Bronchial epithelial cell (primary cell): ENCODE measurements at regions not wholly inside any gene's neighbourhood (a gene's known extent, or its start where the extent isn't known, plus 50 kb on each side); places are given as distances from the start of the nearest gene placed in this dataset.

Experiments
- DNase-seq: peaks from one replicate; pipeline ENCODE4 v3.0.0-alpha.2; 2010; ENCODE audit warnings: low read depth
- FAIRE-seq: peaks from 2 replicates; lab custom pipeline; 2011; peaks lifted over from hg19 to GRCh38; lab: Jason Lieb, UNC
- H3K27me3 ChIP-seq: 2 replicates; pipeline ENCODE4 v1.5.1; 2011; ENCODE audit warnings: low read length; ENCODE audit not compliant: control insufficient read depth, insufficient read depth
- H3K36me3 ChIP-seq: 2 replicates; pipeline ENCODE4 v1.5.1; 2011; ENCODE audit warnings: low read length; ENCODE audit not compliant: control insufficient read depth, insufficient read depth
- H3K4me3 ChIP-seq: 2 replicates; pipeline ENCODE4 v1.5.1; 2011; ENCODE audit warnings: mild to moderate bottlenecking, low read depth, low read length, control low read depth
- TF ChIP-seq, protein P1 (sequence below): IDR thresholded peaks from 2 replicates; pipeline ENCODE4 v1.5.1; 2011; ENCODE audit warnings: mild to moderate bottlenecking, moderate library complexity, low read length, control low read depth, inconsistent platforms; ENCODE audit not compliant: insufficient read depth, severe bottlenecking

DNA sequence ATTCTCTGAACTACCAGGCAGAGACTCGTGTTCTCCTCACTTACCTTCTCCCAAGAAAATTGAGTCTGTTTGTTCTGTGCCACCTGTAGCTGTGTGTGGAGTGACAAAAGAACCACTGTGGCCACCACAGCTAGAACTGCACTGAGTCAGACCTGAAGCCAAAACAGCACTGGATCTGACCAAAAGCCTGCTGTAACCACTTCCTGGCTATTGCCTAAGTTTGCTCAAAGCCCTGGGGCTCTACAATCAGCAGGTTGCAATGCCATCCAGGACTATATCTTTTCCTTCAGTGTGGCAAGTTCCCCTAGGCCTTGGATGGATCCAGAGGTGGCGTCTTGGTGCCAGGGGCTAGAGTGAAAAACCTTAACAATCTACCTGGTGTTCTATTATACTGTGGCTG, 449.1 kb downstream of the FAM133A start:
- H3K36me3 ChIP-seq, result no peaks in the 10 kb centered on the region
- FAIRE-seq (no peak), DNase-seq (peak; percentile 18)

DNA sequence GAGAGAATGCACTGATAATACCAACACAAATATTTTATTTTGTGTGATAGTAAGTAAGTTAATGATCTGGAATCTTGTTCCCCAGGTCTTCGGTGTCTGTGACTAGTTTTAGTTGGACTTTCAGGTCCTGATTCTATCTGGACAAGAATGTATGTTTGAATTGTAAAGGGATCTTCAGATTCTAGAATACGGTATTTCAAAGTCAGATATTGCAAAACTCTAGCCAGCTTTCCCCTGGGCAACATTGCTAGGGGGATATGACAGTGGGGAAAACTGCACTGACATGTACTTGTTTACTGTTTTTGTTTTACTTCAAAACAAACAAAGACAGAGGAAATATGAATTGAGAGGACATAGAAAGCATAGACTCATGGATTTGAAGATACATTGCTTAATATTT, 489.0 kb downstream of the FAM133A start:
- TF ChIP-seq, protein P1, sequence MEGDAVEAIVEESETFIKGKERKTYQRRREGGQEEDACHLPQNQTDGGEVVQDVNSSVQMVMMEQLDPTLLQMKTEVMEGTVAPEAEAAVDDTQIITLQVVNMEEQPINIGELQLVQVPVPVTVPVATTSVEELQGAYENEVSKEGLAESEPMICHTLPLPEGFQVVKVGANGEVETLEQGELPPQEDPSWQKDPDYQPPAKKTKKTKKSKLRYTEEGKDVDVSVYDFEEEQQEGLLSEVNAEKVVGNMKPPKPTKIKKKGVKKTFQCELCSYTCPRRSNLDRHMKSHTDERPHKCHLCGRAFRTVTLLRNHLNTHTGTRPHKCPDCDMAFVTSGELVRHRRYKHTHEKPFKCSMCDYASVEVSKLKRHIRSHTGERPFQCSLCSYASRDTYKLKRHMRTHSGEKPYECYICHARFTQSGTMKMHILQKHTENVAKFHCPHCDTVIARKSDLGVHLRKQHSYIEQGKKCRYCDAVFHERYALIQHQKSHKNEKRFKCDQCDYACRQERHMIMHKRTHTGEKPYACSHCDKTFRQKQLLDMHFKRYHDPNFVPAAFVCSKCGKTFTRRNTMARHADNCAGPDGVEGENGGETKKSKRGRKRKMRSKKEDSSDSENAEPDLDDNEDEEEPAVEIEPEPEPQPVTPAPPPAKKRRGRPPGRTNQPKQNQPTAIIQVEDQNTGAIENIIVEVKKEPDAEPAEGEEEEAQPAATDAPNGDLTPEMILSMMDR, result no peak
- no peak for FAIRE-seq
- Histone ChIP-seq H3K27me3 (no peaks in the 10 kb centered on the region), H3K36me3 (no peaks in the 10 kb centered on the region), H3K4me3 (no peak overlapping the region)
- no peak for DNase-seq

More for the DNA sequence above, 449.1 kb downstream of the FAM133A start:
- no peaks in the 10 kb centered on the region for H3K27me3 ChIP-seq
- TF ChIP-seq, protein P1, result no peak
- H3K4me3 ChIP-seq, result no peak overlapping the region

DNA sequence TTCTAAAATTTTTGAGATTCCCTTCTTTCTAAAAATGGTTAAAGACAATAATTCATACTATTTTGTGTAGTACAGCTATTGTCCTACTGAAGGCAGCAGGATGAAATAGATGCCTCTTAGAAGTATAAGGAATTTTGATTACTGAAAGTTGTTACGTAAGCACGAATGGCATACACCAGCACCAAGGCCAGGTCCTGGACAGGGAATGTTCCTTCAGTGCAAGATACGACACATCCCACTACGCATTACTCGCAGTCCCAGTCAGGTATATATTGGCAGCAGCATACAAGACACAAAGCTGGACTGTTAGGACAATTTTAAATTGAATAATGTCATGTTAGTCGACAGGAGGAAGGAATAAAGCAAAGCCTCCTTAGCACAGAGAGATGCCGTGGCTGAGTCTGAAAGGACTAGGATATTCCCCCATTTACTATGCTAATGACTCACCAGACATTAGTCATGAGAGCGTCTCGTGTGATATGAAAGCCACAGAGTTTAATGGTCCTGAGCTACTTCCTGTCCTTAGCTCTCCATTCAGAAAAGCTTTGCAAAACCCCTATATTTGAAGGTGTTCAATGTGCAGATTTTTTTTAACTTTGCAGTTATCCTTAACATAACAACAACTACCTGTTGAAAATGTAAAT, 504.3 kb downstream of the FAM133A start:
- Histone ChIP-seq H3K4me3 (no peak overlapping the region), H3K27me3 (no peaks in the 10 kb centered on the region), H3K36me3 (no peaks in the 10 kb centered on the region)
- FAIRE-seq, result no peak
- TF ChIP-seq, protein P1, result no peak
- peak; percentile 60 for DNase-seq

DNA sequence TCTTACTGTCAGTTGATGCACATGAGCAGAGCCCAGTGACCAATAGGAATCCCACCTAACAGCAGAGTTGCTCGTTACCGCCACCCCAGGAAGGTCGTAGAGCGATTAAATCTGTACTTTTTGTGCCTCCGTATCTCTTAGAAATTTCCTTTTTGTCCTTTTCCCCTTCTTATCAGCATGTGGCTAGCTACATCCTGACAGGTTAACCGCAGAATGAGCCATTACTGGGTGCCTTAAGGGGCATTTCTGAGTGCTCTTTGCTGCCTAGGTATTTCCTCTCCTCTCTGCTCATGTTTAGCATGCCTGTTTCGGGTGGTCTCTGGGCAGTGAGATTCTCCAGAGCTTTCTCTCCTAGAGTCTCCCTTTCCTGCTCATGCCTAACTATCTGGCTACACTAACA, 530.5 kb downstream of the FAM133A start:
- TF ChIP-seq, protein P1, result no peak
- H3K4me3 ChIP-seq, result no peak overlapping the region
- no peaks in the 10 kb centered on the region for H3K36me3 ChIP-seq
- no peaks in the 10 kb centered on the region for H3K27me3 ChIP-seq
- FAIRE-seq, result no peak
- DNase-seq, result no peak

DNA sequence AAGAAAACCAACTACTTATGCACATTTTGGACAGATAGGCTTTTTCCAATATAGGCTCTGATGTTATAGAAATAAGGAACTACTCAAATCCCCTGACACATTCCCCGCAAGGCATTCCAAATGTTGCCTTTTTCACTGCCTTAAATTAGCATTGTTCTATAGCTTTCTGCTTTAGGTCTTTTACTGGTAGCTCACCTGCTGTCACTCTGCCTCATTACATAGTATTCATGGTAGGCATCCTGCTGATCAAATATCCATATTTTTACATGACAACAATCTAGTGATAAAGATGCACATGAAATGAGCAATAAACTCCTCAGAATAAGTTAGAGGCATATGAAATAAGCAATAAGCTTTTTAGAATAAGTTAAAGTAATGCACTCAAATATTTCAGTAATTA, 542.7 kb downstream of the FAM133A start:
- Histone ChIP-seq H3K4me3 (no peak overlapping the region), H3K36me3 (no peaks in the 10 kb centered on the region), H3K27me3 (no peaks in the 10 kb centered on the region)
- TF ChIP-seq, protein P1, result no peak
- no peak for FAIRE-seq
- DNase-seq, result no peak

DNA sequence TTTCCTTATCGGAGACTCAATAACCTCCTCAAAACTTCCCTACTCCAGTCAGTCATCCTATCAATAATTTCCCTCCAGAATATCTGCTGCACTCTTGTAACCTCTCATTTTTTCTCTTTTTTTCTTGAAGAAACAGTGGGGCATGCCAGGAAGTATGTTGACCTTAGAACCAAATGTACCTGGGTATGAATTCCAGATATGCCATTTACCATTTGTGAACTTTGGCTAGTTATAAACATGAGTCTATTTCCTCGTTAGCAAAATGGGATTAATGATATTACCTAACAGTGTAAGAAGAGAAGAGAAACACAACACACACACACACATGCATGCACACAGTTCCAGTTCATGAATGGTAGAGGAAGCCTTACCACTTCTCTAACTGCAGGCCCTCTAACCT, 578.2 kb downstream of the FAM133A start:
- Histone ChIP-seq H3K27me3 (no peaks in the 10 kb centered on the region), H3K36me3 (no peaks in the 10 kb centered on the region), H3K4me3 (no peak overlapping the region)
- no peak for DNase-seq
- TF ChIP-seq, protein P1, result no peak
- no peak for FAIRE-seq
